B cell (primary cell): ENCODE measurements at regions not wholly inside any gene's neighbourhood (a gene's known extent, or its start where the extent isn't known, plus 50 kb on each side); places are given as distances from the start of the nearest gene placed in this dataset.
"Not testable (repeated sequence)": the region's sequence is repeated elsewhere in the genome, so short reads cannot be mapped to it uniquely, and the experiment has no call there.

ENCODE experiments used
- EZH2 ChIP-seq: IDR thresholded peaks from 2 replicates; pipeline ENCODE4 v1.6.1; 2012; ENCODE audit warnings: borderline replicate concordance, low read depth, mild to moderate bottlenecking, moderate library complexity, low read length; ENCODE audit not compliant: insufficient read depth, poor library complexity, severe bottlenecking
- TF ChIP-seq, protein P1 (sequence below): fragments of 200-600 bp; IDR thresholded peaks from one replicate; pipeline ENCODE4 v1.8.0; 2022; ENCODE audit warnings: antibody characterized with exemption, mild to moderate bottlenecking

GRCh38 chr2:132286289-132286911 is 124.6 kb upstream of the ANKRD30BL start:
- not testable (repeated sequence) for TF ChIP-seq EZH2
- TF ChIP-seq, protein P1, sequence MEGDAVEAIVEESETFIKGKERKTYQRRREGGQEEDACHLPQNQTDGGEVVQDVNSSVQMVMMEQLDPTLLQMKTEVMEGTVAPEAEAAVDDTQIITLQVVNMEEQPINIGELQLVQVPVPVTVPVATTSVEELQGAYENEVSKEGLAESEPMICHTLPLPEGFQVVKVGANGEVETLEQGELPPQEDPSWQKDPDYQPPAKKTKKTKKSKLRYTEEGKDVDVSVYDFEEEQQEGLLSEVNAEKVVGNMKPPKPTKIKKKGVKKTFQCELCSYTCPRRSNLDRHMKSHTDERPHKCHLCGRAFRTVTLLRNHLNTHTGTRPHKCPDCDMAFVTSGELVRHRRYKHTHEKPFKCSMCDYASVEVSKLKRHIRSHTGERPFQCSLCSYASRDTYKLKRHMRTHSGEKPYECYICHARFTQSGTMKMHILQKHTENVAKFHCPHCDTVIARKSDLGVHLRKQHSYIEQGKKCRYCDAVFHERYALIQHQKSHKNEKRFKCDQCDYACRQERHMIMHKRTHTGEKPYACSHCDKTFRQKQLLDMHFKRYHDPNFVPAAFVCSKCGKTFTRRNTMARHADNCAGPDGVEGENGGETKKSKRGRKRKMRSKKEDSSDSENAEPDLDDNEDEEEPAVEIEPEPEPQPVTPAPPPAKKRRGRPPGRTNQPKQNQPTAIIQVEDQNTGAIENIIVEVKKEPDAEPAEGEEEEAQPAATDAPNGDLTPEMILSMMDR: not testable (repeated sequence)
